Neural progenitor cell (in vitro differentiated cells): ENCODE measurements at regions not wholly inside any gene's neighbourhood (a gene's known extent, or its start where the extent isn't known, plus 50 kb on each side); places are given as distances from the start of the nearest gene placed in this dataset.
"Not testable (repeated sequence)": the region's sequence is repeated elsewhere in the genome, so short reads cannot be mapped to it uniquely, and the experiment has no call there.

Experiments
- EZH2phosphoT487 ChIP-seq: fragments of 200-600 bp; sonication (generic); IDR thresholded peaks from 2 replicates; pipeline ENCODE4 v1.6.1; 2017; ENCODE audit warnings: antibody characterized with exemption
- TF ChIP-seq, protein P1 (sequence below): fragments of 200-600 bp; sonication (generic); IDR thresholded peaks from 2 replicates; pipeline ENCODE4 v1.5.1; 2017; ENCODE audit warnings: antibody characterized with exemption, mild to moderate bottlenecking

DNA sequence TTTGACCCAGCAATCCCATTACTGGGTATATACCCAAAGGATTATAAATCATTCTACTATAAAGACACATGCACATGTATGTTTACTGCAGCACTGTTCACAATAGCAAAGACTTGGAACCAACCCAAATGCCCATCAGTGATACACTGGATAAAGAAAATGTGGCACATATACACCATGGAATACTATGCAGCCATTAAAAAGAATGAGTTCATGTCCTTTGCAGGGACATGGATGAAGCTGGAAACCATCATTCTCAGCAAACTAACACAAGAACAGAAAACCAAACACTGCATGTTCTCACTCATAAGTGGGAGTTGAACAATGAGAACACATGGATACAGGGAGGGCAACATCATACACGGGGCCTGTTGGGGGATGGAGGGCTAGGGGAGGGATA, 104.3 kb downstream of the ANKRD18B start:
- TF ChIP-seq, protein P1, sequence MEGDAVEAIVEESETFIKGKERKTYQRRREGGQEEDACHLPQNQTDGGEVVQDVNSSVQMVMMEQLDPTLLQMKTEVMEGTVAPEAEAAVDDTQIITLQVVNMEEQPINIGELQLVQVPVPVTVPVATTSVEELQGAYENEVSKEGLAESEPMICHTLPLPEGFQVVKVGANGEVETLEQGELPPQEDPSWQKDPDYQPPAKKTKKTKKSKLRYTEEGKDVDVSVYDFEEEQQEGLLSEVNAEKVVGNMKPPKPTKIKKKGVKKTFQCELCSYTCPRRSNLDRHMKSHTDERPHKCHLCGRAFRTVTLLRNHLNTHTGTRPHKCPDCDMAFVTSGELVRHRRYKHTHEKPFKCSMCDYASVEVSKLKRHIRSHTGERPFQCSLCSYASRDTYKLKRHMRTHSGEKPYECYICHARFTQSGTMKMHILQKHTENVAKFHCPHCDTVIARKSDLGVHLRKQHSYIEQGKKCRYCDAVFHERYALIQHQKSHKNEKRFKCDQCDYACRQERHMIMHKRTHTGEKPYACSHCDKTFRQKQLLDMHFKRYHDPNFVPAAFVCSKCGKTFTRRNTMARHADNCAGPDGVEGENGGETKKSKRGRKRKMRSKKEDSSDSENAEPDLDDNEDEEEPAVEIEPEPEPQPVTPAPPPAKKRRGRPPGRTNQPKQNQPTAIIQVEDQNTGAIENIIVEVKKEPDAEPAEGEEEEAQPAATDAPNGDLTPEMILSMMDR = not testable (repeated sequence)
- not testable (repeated sequence) for TF ChIP-seq EZH2phosphoT487
